ENCODE measurements at regions not wholly inside any gene's neighbourhood (a gene's known extent, or its start where the extent isn't known, plus 50 kb on each side); places are given as distances from the start of the nearest gene placed in this dataset.

DNA sequence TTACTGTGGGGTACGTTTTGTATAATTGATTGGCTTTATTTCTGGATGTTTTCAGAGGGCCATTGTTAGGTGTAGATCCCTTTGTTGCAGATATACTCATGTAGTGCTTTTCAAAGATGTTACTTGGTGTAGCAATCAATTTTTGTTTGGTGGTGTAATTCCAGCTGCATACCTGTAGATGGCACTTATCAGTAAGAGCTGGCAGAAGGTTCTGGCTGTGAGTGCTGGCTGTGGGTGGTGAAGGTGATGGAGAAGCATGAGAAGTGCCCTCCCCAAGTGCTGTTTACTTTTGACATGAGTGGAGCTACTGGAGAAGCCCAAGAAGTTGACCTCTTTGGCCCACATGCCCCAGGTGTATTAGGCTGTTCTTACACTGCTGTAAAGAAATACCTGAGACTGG, 1074.9 kb downstream of the FAM181B start:
- no peaks in the 10 kb centered on the region for H3F3A ChIP-seq (ENCODE audit: low read depth)
- H3K4me2 ChIP-seq = no peak overlapping the region
- no peaks in the 10 kb centered on the region for H3K9me3 ChIP-seq (ENCODE audit: low read depth)
- H3K27me3 ChIP-seq = no peaks in the 10 kb centered on the region
- no peak overlapping the region for H3K9ac ChIP-seq
- Mint-ChIP-seq H3K27ac (no peak overlapping the region), H3K36me3 (peaks cover 2% of the 10 kb centered on the region), H3K9me3 (peaks cover 18% of the 10 kb centered on the region), H3K27me3 (ENCODE audit: insufficient read depth, low read depth) (peaks cover 2% of the 10 kb centered on the region), H3K4me1 (no peaks in the 10 kb centered on the region), H3K4me3 (no peak overlapping the region)
- no peaks in the 10 kb centered on the region for H3K4me1 ChIP-seq
- no peak overlapping the region for H3K4me3 ChIP-seq
- no peak overlapping the region for H3K27ac ChIP-seq
- peak; percentile 48 for DNase-seq (ENCODE audit: low spot score)
- no peaks in the 10 kb centered on the region for H3K79me2 ChIP-seq (ENCODE audit: low read depth)
- no peaks in the 10 kb centered on the region for H4K20me1 ChIP-seq (ENCODE audit: low read depth)
- TF ChIP-seq, protein P1, sequence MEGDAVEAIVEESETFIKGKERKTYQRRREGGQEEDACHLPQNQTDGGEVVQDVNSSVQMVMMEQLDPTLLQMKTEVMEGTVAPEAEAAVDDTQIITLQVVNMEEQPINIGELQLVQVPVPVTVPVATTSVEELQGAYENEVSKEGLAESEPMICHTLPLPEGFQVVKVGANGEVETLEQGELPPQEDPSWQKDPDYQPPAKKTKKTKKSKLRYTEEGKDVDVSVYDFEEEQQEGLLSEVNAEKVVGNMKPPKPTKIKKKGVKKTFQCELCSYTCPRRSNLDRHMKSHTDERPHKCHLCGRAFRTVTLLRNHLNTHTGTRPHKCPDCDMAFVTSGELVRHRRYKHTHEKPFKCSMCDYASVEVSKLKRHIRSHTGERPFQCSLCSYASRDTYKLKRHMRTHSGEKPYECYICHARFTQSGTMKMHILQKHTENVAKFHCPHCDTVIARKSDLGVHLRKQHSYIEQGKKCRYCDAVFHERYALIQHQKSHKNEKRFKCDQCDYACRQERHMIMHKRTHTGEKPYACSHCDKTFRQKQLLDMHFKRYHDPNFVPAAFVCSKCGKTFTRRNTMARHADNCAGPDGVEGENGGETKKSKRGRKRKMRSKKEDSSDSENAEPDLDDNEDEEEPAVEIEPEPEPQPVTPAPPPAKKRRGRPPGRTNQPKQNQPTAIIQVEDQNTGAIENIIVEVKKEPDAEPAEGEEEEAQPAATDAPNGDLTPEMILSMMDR (IDR thresholded peaks at IDR 0.05) = peak; percentile 60
- no peak for TF ChIP-seq EZH2 (IDR thresholded peaks at IDR 0.05)
- no peak for TF ChIP-seq EZH2phosphoT487 (IDR thresholded peaks at IDR 0.05)
- no peak overlapping the region for H2AFZ ChIP-seq (replicated peaks)
- H3K36me3 ChIP-seq = no peaks in the 10 kb centered on the region

DNA sequence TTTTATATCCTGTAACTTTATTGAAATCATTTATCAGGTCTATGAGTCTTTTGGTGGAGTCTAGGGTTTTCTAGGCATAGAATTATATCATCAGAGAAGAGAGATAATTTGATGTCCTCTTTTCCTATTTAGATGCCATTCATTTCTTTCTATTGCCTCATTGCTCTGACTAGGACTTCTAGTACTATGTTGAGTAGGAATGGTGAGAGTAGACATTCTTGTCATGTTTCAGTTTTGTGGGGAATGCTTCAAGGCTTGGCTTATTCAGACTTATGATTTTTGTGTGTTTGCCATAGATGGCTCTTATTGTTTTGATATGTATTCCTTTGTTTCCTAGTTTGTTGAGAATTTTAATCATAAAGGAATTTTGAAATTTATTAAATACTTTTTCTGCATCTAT, 1078.3 kb downstream of the FAM181B start:
- no peak overlapping the region for H3K27ac Mint-ChIP-seq
- H3K27ac ChIP-seq = no peak overlapping the region

DNA sequence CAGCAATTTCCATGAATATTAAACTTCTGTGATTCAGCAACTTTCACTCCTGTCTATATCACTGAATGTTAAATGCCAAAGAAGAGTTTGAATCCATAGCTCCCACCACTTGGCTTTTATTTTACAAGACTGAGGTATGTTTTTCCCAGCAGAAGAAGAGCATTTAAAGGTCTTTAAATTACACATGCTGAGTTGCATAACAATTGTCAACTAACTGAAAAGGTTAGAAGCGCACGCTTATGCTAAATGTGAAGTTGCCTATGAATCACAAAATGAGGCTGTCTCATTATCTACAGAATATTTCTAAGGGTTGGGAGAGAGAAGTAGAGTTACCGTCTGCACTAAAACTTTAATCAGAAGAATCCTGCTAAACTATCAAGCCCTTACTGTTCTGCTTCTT, 1086.3 kb downstream of the FAM181B start:
- Histone ChIP-seq H3K4me1 (no peaks in the 10 kb centered on the region), H3K4me3 (no peak overlapping the region), H3K9me3 (ENCODE audit: low read depth) (no peaks in the 10 kb centered on the region), H3K27ac (no peak overlapping the region), H3K4me2 (peak overlapping the region; percentile 58), H3K9ac (no peak overlapping the region), H2AFZ (replicated peaks) (no peak overlapping the region), H4K20me1 (ENCODE audit: low read depth) (no peaks in the 10 kb centered on the region), H3K27me3 (peaks cover 63% of the 10 kb centered on the region), H3F3A (ENCODE audit: low read depth) (no peaks in the 10 kb centered on the region), H3K36me3 (no peaks in the 10 kb centered on the region), H3K79me2 (ENCODE audit: low read depth) (no peaks in the 10 kb centered on the region)
- no peaks in the 10 kb centered on the region for H3K9me3 Mint-ChIP-seq
- H3K36me3 Mint-ChIP-seq = no peaks in the 10 kb centered on the region
- peaks cover 10% of the 10 kb centered on the region for H3K4me1 Mint-ChIP-seq
- TF ChIP-seq, protein P1 (IDR thresholded peaks at IDR 0.05) = no peak
- TF ChIP-seq EZH2 (IDR thresholded peaks at IDR 0.05) (no peak), EZH2phosphoT487 (IDR thresholded peaks at IDR 0.05) (no peak)
- no peak overlapping the region for H3K27ac Mint-ChIP-seq
- H3K4me3 Mint-ChIP-seq = peak overlapping the region; percentile 76
- DNase-seq (ENCODE audit: low spot score) = no peak
- H3K27me3 Mint-ChIP-seq (ENCODE audit: insufficient read depth, low read depth) = peaks cover 3% of the 10 kb centered on the region

More for the DNA sequence above, 1078.3 kb downstream of the FAM181B start:
- Histone ChIP-seq H3K9ac (no peak overlapping the region), H3K79me2 (ENCODE audit: low read depth) (no peaks in the 10 kb centered on the region), H3K9me3 (ENCODE audit: low read depth) (no peaks in the 10 kb centered on the region), H3K27me3 (peaks cover 9% of the 10 kb centered on the region), H3K36me3 (no peaks in the 10 kb centered on the region), H4K20me1 (ENCODE audit: low read depth) (no peaks in the 10 kb centered on the region), H3K4me2 (no peak overlapping the region), H3K4me3 (no peak overlapping the region), H2AFZ (replicated peaks) (no peak overlapping the region), H3F3A (ENCODE audit: low read depth) (no peaks in the 10 kb centered on the region), H3K4me1 (no peaks in the 10 kb centered on the region)
- DNase-seq (ENCODE audit: low spot score) = no peak
- peaks cover 16% of the 10 kb centered on the region for H3K9me3 Mint-ChIP-seq
- no peak overlapping the region for H3K4me3 Mint-ChIP-seq
- H3K4me1 Mint-ChIP-seq = no peaks in the 10 kb centered on the region
- peaks cover 2% of the 10 kb centered on the region for H3K36me3 Mint-ChIP-seq
- TF ChIP-seq, protein P1 (IDR thresholded peaks at IDR 0.05) = no peak
- TF ChIP-seq EZH2phosphoT487 (IDR thresholded peaks at IDR 0.05) = no peak
- no peak for TF ChIP-seq EZH2 (IDR thresholded peaks at IDR 0.05)
- H3K27me3 Mint-ChIP-seq (ENCODE audit: insufficient read depth, low read depth) = peaks cover 2% of the 10 kb centered on the region

Data from neural progenitor cell (in vitro differentiated cells).